Astrocyte (in vitro differentiated cells and primary cell): ENCODE measurements at regions not wholly inside any gene's neighbourhood (a gene's known extent, or its start where the extent isn't known, plus 50 kb on each side); places are given as distances from the start of the nearest gene placed in this dataset.
"Not testable (repeated sequence)": the region's sequence is repeated elsewhere in the genome, so short reads cannot be mapped to it uniquely, and the experiment has no call there.

Experiments
- DNase-seq: peaks from one replicate; pipeline ENCODE4 v3.0.0-alpha.2; 2010; ENCODE audit warnings: low read depth
- FAIRE-seq: peaks from 2 replicates; lab custom pipeline; 2011; peaks lifted over from hg19 to GRCh38; lab: Jason Lieb, UNC
- H2AFZ ChIP-seq: 2 replicates; pipeline ENCODE4 v1.6.0; 2012; ENCODE audit warnings: low read depth, low read length, inconsistent platforms
- H3K27ac ChIP-seq: 2 replicates; pipeline ENCODE4 v1.5.1; 2011; ENCODE audit warnings: low read depth, low read length, inconsistent platforms
- H3K27me3 ChIP-seq: 2 replicates; pipeline ENCODE4 v1.6.0; 2011; ENCODE audit warnings: low read length, inconsistent platforms; ENCODE audit not compliant: insufficient read depth
- H3K36me3 ChIP-seq: 2 replicates; pipeline ENCODE4 v1.5.1; 2011; ENCODE audit warnings: low read length, inconsistent platforms; ENCODE audit not compliant: insufficient read depth
- H3K4me1 ChIP-seq: 2 replicates; pipeline ENCODE4 v1.5.1; 2011; ENCODE audit warnings: low read length, inconsistent platforms; ENCODE audit not compliant: insufficient read depth
- H3K4me2 ChIP-seq: 2 replicates; pipeline ENCODE4 v1.6.0; 2012; ENCODE audit warnings: low read length, inconsistent platforms
- H3K4me3 ChIP-seq: 2 replicates; pipeline ENCODE4 v1.5.1; 2011; ENCODE audit warnings: low read depth, mild to moderate bottlenecking, low read length, inconsistent platforms; ENCODE audit not compliant: insufficient read depth
- H3K79me2 ChIP-seq: 2 replicates; pipeline ENCODE4 v1.6.0; 2012; ENCODE audit warnings: mild to moderate bottlenecking, low read length, inconsistent platforms; ENCODE audit not compliant: insufficient read depth
- H3K9ac ChIP-seq: 2 replicates; pipeline ENCODE4 v1.6.0; 2012; ENCODE audit warnings: mild to moderate bottlenecking, low read length, inconsistent platforms
- H3K9me3 ChIP-seq: 2 replicates; pipeline ENCODE4 v1.5.1; 2012; ENCODE audit warnings: low read depth, mild to moderate bottlenecking, low read length, inconsistent platforms; ENCODE audit not compliant: insufficient read depth
- H4K20me1 ChIP-seq: 2 replicates; pipeline ENCODE4 v1.6.0; 2012; ENCODE audit warnings: low read length, inconsistent platforms; ENCODE audit not compliant: insufficient read depth
- H3K27ac Mint-ChIP-seq: one replicate; pipeline ENCODE4 v1.8.0; 2021; ENCODE audit warnings: mild to moderate bottlenecking, mixed read lengths; ENCODE audit not compliant: unreplicated experiment
- H3K27me3 Mint-ChIP-seq: one replicate; pipeline ENCODE4 v1.8.0; 2021; ENCODE audit warnings: low read depth, mixed read lengths; ENCODE audit not compliant: unreplicated experiment
- H3K36me3 Mint-ChIP-seq: one replicate; pipeline ENCODE4 v1.8.0; 2021; ENCODE audit warnings: low read depth, mixed read lengths; ENCODE audit not compliant: unreplicated experiment
- H3K4me1 Mint-ChIP-seq: one replicate; pipeline ENCODE4 v1.8.0; 2021; ENCODE audit warnings: low read depth, mixed read lengths; ENCODE audit not compliant: unreplicated experiment
- H3K4me3 Mint-ChIP-seq: one replicate; pipeline ENCODE4 v1.8.0; 2021; ENCODE audit warnings: mild to moderate bottlenecking, moderate library complexity, mixed read lengths; ENCODE audit not compliant: unreplicated experiment
- H3K9me3 Mint-ChIP-seq: one replicate; pipeline ENCODE4 v1.8.0; 2021; ENCODE audit warnings: mild to moderate bottlenecking, mixed read lengths; ENCODE audit not compliant: unreplicated experiment
- EZH2 ChIP-seq: IDR thresholded peaks from 2 replicates; pipeline ENCODE4 v1.6.1; 2012; ENCODE audit warnings: mild to moderate bottlenecking, low read length, inconsistent platforms; ENCODE audit not compliant: insufficient read depth
- TF ChIP-seq, protein P1 (sequence below): IDR thresholded peaks from 2 replicates; pipeline ENCODE4 v1.5.1; 2011; ENCODE audit warnings: low read depth, mild to moderate bottlenecking, inconsistent platforms, low read length, moderate library complexity; ENCODE audit not compliant: insufficient read depth

DNA sequence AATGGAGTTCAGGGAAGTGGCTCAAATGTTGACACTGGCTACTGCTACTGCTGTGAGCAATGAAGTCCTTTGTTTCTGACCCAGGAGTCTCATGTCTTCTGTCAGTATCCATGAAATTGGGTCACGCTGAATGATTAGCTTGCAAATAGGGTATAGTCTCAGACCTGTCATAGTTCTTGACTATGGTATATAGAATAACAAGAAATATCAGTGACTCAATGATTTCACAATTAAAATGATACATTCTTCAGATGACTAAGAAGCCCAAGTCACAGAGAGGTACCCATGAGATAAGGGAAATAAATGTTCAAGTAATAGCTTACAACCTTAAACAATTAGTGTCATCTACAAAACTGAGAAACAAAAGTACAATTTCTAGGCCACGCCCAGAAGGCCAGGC is 89.3 kb downstream of the LYZL2 start:
- Mint-ChIP-seq H3K36me3 (no peaks in the 10 kb centered on the region), H3K27ac (no peak overlapping the region), H3K9me3 (no peaks in the 10 kb centered on the region), H3K4me3 (no peak overlapping the region), H3K4me1 (peaks cover 12% of the 10 kb centered on the region), H3K27me3 (peaks cover 3% of the 10 kb centered on the region)
- Histone ChIP-seq H3K9me3 (no peaks in the 10 kb centered on the region), H3K27me3 (no peaks in the 10 kb centered on the region), H3K79me2 (no peaks in the 10 kb centered on the region), H3K36me3 (no peaks in the 10 kb centered on the region), H2AFZ (no peak overlapping the region), H3K4me1 (no peaks in the 10 kb centered on the region), H3K27ac (no peak overlapping the region), H3K4me2 (no peak overlapping the region), H3K4me3 (no peak overlapping the region), H3K9ac (no peak overlapping the region), H4K20me1 (no peaks in the 10 kb centered on the region)
- TF ChIP-seq, protein P1, sequence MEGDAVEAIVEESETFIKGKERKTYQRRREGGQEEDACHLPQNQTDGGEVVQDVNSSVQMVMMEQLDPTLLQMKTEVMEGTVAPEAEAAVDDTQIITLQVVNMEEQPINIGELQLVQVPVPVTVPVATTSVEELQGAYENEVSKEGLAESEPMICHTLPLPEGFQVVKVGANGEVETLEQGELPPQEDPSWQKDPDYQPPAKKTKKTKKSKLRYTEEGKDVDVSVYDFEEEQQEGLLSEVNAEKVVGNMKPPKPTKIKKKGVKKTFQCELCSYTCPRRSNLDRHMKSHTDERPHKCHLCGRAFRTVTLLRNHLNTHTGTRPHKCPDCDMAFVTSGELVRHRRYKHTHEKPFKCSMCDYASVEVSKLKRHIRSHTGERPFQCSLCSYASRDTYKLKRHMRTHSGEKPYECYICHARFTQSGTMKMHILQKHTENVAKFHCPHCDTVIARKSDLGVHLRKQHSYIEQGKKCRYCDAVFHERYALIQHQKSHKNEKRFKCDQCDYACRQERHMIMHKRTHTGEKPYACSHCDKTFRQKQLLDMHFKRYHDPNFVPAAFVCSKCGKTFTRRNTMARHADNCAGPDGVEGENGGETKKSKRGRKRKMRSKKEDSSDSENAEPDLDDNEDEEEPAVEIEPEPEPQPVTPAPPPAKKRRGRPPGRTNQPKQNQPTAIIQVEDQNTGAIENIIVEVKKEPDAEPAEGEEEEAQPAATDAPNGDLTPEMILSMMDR = no peak
- no peak for TF ChIP-seq EZH2
- FAIRE-seq (no peak), DNase-seq (no peak)

GRCh38 chr10:30538086-30538485 is 91.5 kb downstream of the LYZL2 start:
- H3K9ac ChIP-seq = no peak overlapping the region
- no peaks in the 10 kb centered on the region for H3K79me2 ChIP-seq
- H3K4me3 ChIP-seq = no peak overlapping the region
- no peak overlapping the region for H3K27ac Mint-ChIP-seq
- no peaks in the 10 kb centered on the region for H4K20me1 ChIP-seq
- no peak for DNase-seq
- no peaks in the 10 kb centered on the region for H3K36me3 Mint-ChIP-seq
- peaks cover 6% of the 10 kb centered on the region for H3K27me3 Mint-ChIP-seq
- no peak overlapping the region for H3K27ac ChIP-seq
- TF ChIP-seq EZH2 = no peak
- TF ChIP-seq, protein P1 = no peak
- no peaks in the 10 kb centered on the region for H3K36me3 ChIP-seq
- FAIRE-seq = no peak
- no peak overlapping the region for H3K4me2 ChIP-seq
- no peaks in the 10 kb centered on the region for H3K9me3 Mint-ChIP-seq
- no peak overlapping the region for H2AFZ ChIP-seq
- no peaks in the 10 kb centered on the region for H3K27me3 ChIP-seq
- no peaks in the 10 kb centered on the region for H3K4me1 ChIP-seq
- H3K4me3 Mint-ChIP-seq = no peak overlapping the region
- no peaks in the 10 kb centered on the region for H3K9me3 ChIP-seq
- peaks cover 12% of the 10 kb centered on the region for H3K4me1 Mint-ChIP-seq

DNA sequence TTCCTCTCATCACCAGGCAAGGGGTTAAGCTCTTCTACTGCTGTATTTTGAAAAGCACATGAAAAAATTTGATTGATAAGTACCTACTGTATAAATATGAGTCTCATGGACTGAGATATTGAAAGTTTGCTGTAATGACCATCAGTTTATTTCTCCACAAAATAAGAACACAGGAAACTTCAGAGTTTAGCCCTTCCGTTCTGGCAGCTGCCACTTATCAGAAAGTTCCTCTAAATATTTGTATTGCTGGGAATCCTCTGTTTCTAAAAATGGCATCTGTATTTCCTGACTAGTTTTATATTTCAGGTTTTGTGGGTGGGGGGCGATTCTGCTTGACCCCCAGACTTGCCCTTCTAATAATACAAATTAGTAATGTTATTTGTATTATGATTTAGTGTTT is 92.0 kb downstream of the LYZL2 start:
- peaks cover 6% of the 10 kb centered on the region for H3K27me3 Mint-ChIP-seq
- Histone ChIP-seq H3K4me3 (no peak overlapping the region), H3K79me2 (no peaks in the 10 kb centered on the region), H4K20me1 (no peaks in the 10 kb centered on the region), H3K4me2 (no peak overlapping the region), H3K9me3 (no peaks in the 10 kb centered on the region), H3K27ac (no peak overlapping the region), H3K9ac (no peak overlapping the region), H3K27me3 (no peaks in the 10 kb centered on the region), H2AFZ (no peak overlapping the region), H3K4me1 (no peaks in the 10 kb centered on the region), H3K36me3 (no peaks in the 10 kb centered on the region)
- H3K9me3 Mint-ChIP-seq = no peaks in the 10 kb centered on the region
- H3K4me3 Mint-ChIP-seq = no peak overlapping the region
- DNase-seq = no peak
- FAIRE-seq = no peak
- H3K4me1 Mint-ChIP-seq = peaks cover 12% of the 10 kb centered on the region
- H3K27ac Mint-ChIP-seq = no peak overlapping the region
- no peaks in the 10 kb centered on the region for H3K36me3 Mint-ChIP-seq
- TF ChIP-seq EZH2 = no peak
- TF ChIP-seq, protein P1 = no peak

DNA sequence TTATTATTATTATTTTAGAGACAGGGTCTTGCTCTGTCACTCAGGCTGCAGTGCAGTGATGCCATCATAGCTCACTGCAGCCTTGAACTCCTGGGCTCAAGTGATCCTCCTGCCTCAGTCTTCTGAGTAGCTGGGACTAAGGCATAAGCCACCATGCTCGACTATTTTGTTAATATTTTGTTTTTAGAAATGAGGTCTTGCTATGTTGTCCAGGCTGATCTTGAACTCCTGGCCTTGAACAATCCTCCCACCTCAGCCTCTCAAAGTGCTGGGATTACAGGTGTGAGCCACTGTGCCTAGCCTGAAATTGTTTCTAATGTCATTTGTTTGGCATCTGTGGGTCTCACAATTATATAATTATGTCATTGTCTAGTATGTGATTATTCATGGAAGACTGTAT is 92.4 kb downstream of the LYZL2 start:
- H3K27me3 Mint-ChIP-seq, H3K4me3 Mint-ChIP-seq: not testable (repeated sequence)

More for the DNA sequence above, 92.4 kb downstream of the LYZL2 start:
- H3K4me2 ChIP-seq, FAIRE-seq, H3K9me3 Mint-ChIP-seq, H3K4me1 ChIP-seq, H3K9me3 ChIP-seq, H3K36me3 ChIP-seq, H3K27ac Mint-ChIP-seq, H3K36me3 Mint-ChIP-seq, H3K27me3 ChIP-seq, H3K27ac ChIP-seq, H4K20me1 ChIP-seq, H3K9ac ChIP-seq, DNase-seq, H3K79me2 ChIP-seq, H2AFZ ChIP-seq, H3K4me3 ChIP-seq: not testable (repeated sequence)
- peaks cover 12% of the 10 kb centered on the region for H3K4me1 Mint-ChIP-seq
